Transverse colon (tissue), 4 donors: ENCODE measurements at regions not wholly inside any gene's neighbourhood (a gene's known extent, or its start where the extent isn't known, plus 50 kb on each side); places are given as distances from the start of the nearest gene placed in this dataset.

Experiments used
- CTCF ChIP-seq, 5 experiments: fragments of 200-600 bp in 3 of 5; fragments of 450-650 bp in 2 of 5; sonication (generic) in 3 of 5; IDR thresholded peaks; 1 replicate in 2 of 5; 2 replicates in 3 of 5; pipeline ENCODE4 v1.5.1; 2016 to 2017; ENCODE audit warnings: antibody characterized with exemption in 5 of 5, inconsistent platforms in 3 of 5, mild to moderate bottlenecking in 2 of 5, moderate library complexity in 1 of 5
- POLR2AphosphoS5 ChIP-seq, 3 donors: sonication (generic); formaldehyde crosslinking; IDR thresholded peaks; one replicate each; pipeline ENCODE4 v1.6.1; 2016; ENCODE audit warnings: antibody characterized with exemption in 3 of 3

- TF ChIP-seq POLR2AphosphoS5 (IDR thresholded peaks at IDR 0.05) (no peak), CTCF (IDR thresholded peaks at IDR 0.05) (no peak)
Measured at GRCh38 chr19:28980236-28980868, 232.6 kb downstream of the UQCRFS1 start.
